OCI-LY3 (cell line): ENCODE measurements at regions not wholly inside any gene's neighbourhood (a gene's known extent, or its start where the extent isn't known, plus 50 kb on each side); places are given as distances from the start of the nearest gene placed in this dataset.

Experiments
- CTCF ChIP-seq: fragments of 200-600, 300-600 bp; sonication (generic); IDR thresholded peaks from 2 replicates; pipeline ENCODE4 v1.5.1; 2014; ENCODE audit warnings: antibody characterized with exemption, low read length, low read depth
- EZH2phosphoT487 ChIP-seq: fragments of 200-600 bp; shearing (Covaris generic); IDR thresholded peaks from 2 replicates; pipeline ENCODE4 v1.6.1; 2018; ENCODE audit warnings: antibody characterized with exemption, mixed run types, low read depth

GRCh38 chr12:43120150-43120549 is 431.9 kb downstream of the ADAMTS20 start:
- no peak for TF ChIP-seq CTCF
- no peak for TF ChIP-seq EZH2phosphoT487
